H1 (cell line): ENCODE measurements at regions not wholly inside any gene's neighbourhood (a gene's known extent, or its start where the extent isn't known, plus 50 kb on each side); places are given as distances from the start of the nearest gene placed in this dataset.

Experiments
- HDAC2 ChIP-seq, 2 experiments: fragments of 300-600 bp in 1 of 2; sonication (generic) in 1 of 2; IDR thresholded peaks; 2 replicates each; pipeline ENCODE4 v1.6.1; 2011 to 2012; ENCODE audit warnings: low read depth in 2 of 2, low read length in 2 of 2, mild to moderate bottlenecking in 2 of 2, moderate library complexity in 2 of 2, borderline replicate concordance in 1 of 2, inconsistent platforms in 1 of 2
- JUND ChIP-seq: IDR thresholded peaks from 2 replicates; pipeline ENCODE4 v1.6.1; 2011; ENCODE audit warnings: mild to moderate bottlenecking, improper control_type of control experiment, low read length

DNA sequence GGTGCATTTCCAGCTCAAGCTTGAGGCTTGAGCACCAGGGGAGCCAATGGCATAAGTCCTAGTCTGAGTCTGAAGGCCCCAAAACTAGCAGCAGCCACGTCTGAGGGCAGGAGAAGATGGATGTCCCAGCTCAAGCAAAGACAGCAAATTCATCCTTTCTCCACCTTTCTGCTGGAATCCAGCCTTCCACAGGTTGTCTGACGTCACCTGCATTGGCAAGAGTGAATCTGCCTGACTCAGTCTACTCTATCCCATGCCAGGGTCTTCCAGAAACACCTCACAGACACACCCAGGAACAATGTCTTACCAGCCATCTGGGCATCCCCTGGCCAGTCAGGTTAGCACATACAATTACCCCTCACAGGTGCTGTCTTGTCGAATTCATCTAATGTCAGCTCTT, 76.2 kb upstream of the SOX11 start:
- no peak for TF ChIP-seq HDAC2 (IDR thresholded peaks at IDR 0.05; ENCODE audit: borderline replicate concordance in 1 of 2, low read depth in 2 of 2, low read length in 2 of 2)
- TF ChIP-seq JUND = no peak
